ENCODE measurements at regions not wholly inside any gene's neighbourhood (a gene's known extent, or its start where the extent isn't known, plus 50 kb on each side); places are given as distances from the start of the nearest gene placed in this dataset.

DNA sequence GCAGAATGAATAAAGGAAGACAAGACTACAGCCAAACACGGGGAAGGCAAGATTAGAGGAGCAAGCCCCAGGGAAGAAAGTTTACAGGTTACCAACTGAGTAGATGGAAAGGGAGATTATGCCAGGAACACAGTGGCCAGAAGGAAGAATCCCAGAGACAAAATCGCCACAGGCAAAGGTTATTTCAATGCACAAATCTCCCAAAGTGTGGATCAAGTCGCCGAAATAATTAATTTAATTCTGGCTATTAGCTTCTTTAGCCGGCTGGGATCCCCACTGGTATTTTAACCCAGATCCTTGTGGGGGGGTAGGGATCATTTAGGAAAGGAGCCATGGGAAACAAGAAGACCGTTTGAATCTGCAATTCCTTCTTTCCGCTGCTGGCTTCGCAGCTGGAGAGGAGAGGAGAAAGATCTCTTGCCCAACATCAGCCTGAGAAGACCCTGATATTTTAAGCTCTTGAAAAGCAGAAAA, 171.0 kb downstream of the DHX15 start:
- Histone ChIP-seq H3K27me3 (ENCODE audit: control insufficient read depth, insufficient read depth, low read length) (no peaks in the 10 kb centered on the region), H3K4me3 (ENCODE audit: low read length) (no peak overlapping the region), H3K36me3 (ENCODE audit: control insufficient read depth, insufficient read depth, low read length) (no peaks in the 10 kb centered on the region), H3K9me3 (ENCODE audit: control insufficient read depth, low read length) (no peaks in the 10 kb centered on the region), H3K9ac (ENCODE audit: low read length) (no peak overlapping the region), H3K4me1 (ENCODE audit: control insufficient read depth, insufficient read depth, low read length) (no peaks in the 10 kb centered on the region)

DNA sequence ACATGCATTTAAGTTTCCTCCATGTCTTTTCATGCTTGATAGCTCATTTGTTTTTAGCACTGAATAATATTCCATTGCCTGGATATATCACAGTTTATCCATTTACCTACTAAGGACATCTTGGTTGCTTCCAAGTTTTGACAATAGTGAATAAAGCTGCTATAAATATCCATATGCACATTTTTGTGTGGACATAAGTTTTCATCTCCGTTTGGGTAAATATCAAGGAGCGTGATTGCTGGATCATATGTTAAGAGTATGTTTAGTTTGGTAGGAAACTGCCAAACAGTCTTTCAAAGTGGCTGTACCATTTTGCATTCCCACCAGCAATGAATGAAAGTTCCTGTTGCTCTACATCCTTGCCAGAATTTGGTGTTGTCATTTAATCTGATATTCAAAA, 172.5 kb downstream of the DHX15 start:
- H3K9me3 ChIP-seq (ENCODE audit: control insufficient read depth, low read length), result no peaks in the 10 kb centered on the region
- H3K9ac ChIP-seq (ENCODE audit: low read length), result no peak overlapping the region
- no peak overlapping the region for H3K4me3 ChIP-seq (ENCODE audit: low read length)
- no peaks in the 10 kb centered on the region for H3K27me3 ChIP-seq (ENCODE audit: control insufficient read depth, insufficient read depth, low read length)
- no peaks in the 10 kb centered on the region for H3K4me1 ChIP-seq (ENCODE audit: control insufficient read depth, insufficient read depth, low read length)
- H3K36me3 ChIP-seq (ENCODE audit: control insufficient read depth, insufficient read depth, low read length), result no peaks in the 10 kb centered on the region

DNA sequence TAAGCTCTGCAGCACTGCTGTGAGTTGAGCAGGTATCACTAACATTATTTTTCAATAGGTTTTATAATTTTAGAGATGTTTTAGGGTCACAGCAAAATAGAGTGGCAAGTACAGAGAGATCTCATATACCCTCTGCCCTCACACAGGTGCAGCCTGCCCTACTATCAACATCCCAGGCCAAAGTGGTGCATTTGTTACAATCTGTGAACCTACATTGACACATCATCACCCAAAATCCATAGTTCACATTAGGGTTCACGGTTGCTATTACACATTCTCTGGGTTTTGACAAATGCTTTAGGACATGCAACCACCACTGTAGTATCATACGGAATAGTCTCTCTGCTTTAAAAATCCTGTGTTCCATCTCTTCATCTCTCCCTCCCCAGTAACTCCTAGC, 173.1 kb downstream of the DHX15 start:
- Histone ChIP-seq H3K9me3 (ENCODE audit: control insufficient read depth, low read length) (no peaks in the 10 kb centered on the region), H3K27me3 (ENCODE audit: control insufficient read depth, insufficient read depth, low read length) (no peaks in the 10 kb centered on the region), H3K9ac (ENCODE audit: low read length) (no peak overlapping the region), H3K4me1 (ENCODE audit: control insufficient read depth, insufficient read depth, low read length) (no peaks in the 10 kb centered on the region), H3K36me3 (ENCODE audit: control insufficient read depth, insufficient read depth, low read length) (no peaks in the 10 kb centered on the region), H3K4me3 (ENCODE audit: low read length) (no peak overlapping the region)

DNA sequence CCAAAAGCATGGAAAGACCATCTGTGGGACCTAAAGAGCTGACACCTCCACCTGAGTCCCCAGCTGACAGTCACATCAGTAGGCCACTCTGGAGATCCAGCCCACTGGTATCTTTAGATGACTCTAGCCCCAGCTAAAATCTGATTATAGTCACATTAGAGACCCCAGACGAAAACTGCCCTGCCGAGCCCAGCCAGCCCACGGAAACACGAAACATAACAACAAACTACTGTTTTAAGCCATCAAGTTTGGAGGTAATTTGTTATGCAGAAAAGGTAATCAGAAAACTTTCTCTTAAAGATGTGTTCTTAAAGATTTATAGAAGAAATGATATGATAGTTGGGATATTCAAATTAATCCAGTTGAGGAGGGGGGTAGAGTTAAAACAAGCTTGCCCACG, 175.7 kb downstream of the DHX15 start:
- Histone ChIP-seq H3K36me3 (ENCODE audit: control insufficient read depth, insufficient read depth, low read length) (no peaks in the 10 kb centered on the region), H3K4me3 (ENCODE audit: low read length) (no peak overlapping the region), H3K9me3 (ENCODE audit: control insufficient read depth, low read length) (no peaks in the 10 kb centered on the region), H3K9ac (ENCODE audit: low read length) (no peak overlapping the region), H3K4me1 (ENCODE audit: control insufficient read depth, insufficient read depth, low read length) (no peaks in the 10 kb centered on the region), H3K27me3 (ENCODE audit: control insufficient read depth, insufficient read depth, low read length) (no peaks in the 10 kb centered on the region)

DNA sequence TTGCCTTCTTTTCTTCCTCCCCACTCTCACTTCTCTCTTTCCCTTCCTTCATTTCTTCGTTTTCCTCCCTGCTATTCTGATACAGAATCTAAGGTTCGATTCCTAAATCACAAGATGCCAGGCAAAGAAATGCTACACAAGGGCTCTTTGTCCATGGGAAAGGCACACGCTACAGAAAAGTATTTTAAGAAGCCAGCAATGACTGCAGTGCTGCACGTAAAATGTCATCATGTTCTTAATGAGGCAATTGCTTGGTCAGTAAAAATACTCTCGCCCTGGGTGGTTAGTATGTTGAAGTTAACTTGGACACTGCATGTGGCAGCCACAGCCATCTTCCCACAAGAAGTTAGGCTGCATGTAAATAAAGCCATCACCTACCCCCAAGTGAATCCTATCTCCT, 178.4 kb downstream of the DHX15 start:
- Histone ChIP-seq H3K4me1 (ENCODE audit: control insufficient read depth, insufficient read depth, low read length) (no peaks in the 10 kb centered on the region), H3K36me3 (ENCODE audit: control insufficient read depth, insufficient read depth, low read length) (no peaks in the 10 kb centered on the region), H3K9ac (ENCODE audit: low read length) (no peak overlapping the region), H3K9me3 (ENCODE audit: control insufficient read depth, low read length) (no peaks in the 10 kb centered on the region), H3K27me3 (ENCODE audit: control insufficient read depth, insufficient read depth, low read length) (no peaks in the 10 kb centered on the region), H3K4me3 (ENCODE audit: low read length) (no peak overlapping the region)

DNA sequence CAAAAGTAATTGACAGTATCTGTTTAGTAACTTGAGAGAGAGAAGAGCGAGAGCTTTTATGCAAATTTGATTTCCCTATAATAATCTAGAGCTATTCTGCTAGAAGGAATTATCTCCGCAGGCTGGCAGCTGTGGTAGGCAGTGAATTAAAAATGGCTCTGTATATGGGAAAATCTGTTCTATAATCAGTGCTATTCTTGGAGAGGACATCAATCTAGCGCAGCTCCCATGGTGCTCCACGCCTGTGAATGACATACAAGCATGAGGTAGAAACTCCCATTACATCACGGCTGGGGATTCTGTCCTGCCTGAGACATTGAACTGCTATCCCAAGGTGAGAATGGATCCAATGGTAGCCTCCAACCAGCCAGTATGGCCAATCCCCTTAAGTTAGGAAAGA, 179.0 kb downstream of the DHX15 start:
- Histone ChIP-seq H3K4me3 (ENCODE audit: low read length) (no peak overlapping the region), H3K4me1 (ENCODE audit: control insufficient read depth, insufficient read depth, low read length) (no peaks in the 10 kb centered on the region), H3K9me3 (ENCODE audit: control insufficient read depth, low read length) (no peaks in the 10 kb centered on the region), H3K27me3 (ENCODE audit: control insufficient read depth, insufficient read depth, low read length) (no peaks in the 10 kb centered on the region), H3K9ac (ENCODE audit: low read length) (no peak overlapping the region), H3K36me3 (ENCODE audit: control insufficient read depth, insufficient read depth, low read length) (no peaks in the 10 kb centered on the region)

DNA sequence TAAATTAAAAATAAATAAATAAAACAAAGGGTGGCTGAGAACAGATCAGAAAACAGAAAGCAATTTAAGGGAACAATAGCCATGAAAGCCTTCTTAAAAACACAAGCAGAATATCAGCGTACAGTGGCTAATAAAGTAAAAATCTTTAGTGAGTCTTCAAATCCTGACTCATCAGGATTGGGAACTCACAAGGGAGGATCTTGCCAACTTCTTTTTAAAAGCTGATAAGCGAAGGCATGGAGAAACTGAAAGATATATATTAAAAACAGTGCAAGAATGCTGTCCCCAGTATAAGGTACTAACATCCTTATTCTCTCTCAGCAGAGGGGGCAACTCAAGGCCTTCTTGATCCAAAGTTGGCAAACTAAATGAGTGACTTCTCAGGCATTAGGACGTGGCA, 180.1 kb downstream of the DHX15 start:
- Histone ChIP-seq H3K4me1 (ENCODE audit: control insufficient read depth, insufficient read depth, low read length) (no peaks in the 10 kb centered on the region), H3K9me3 (ENCODE audit: control insufficient read depth, low read length) (no peaks in the 10 kb centered on the region), H3K27me3 (ENCODE audit: control insufficient read depth, insufficient read depth, low read length) (no peaks in the 10 kb centered on the region), H3K4me3 (ENCODE audit: low read length) (no peak overlapping the region), H3K36me3 (ENCODE audit: control insufficient read depth, insufficient read depth, low read length) (no peaks in the 10 kb centered on the region), H3K9ac (ENCODE audit: low read length) (no peak overlapping the region)

DNA sequence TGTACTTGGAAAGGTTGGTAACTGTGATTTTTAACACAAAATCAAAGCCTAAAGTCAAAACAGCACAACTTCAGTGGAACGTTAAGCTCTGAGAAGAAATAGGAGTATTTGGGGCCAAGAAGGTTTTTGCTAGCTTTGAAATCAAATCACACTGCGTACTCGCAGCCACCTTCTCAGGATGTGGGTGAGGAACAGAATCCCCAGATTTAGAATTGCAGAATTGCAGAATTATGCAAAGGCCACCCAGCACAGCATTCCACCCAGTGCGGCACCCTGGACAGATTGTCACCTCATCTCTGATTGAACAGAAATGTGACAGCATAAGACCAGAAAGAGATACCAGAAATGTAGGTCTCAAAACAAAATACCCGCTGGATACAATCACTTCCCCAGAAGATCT, 181.1 kb downstream of the DHX15 start:
- Histone ChIP-seq H3K4me1 (ENCODE audit: control insufficient read depth, insufficient read depth, low read length) (no peaks in the 10 kb centered on the region), H3K4me3 (ENCODE audit: low read length) (no peak overlapping the region), H3K9me3 (ENCODE audit: control insufficient read depth, low read length) (no peaks in the 10 kb centered on the region), H3K36me3 (ENCODE audit: control insufficient read depth, insufficient read depth, low read length) (no peaks in the 10 kb centered on the region), H3K9ac (ENCODE audit: low read length) (no peak overlapping the region), H3K27me3 (ENCODE audit: control insufficient read depth, insufficient read depth, low read length) (no peaks in the 10 kb centered on the region)

DNA sequence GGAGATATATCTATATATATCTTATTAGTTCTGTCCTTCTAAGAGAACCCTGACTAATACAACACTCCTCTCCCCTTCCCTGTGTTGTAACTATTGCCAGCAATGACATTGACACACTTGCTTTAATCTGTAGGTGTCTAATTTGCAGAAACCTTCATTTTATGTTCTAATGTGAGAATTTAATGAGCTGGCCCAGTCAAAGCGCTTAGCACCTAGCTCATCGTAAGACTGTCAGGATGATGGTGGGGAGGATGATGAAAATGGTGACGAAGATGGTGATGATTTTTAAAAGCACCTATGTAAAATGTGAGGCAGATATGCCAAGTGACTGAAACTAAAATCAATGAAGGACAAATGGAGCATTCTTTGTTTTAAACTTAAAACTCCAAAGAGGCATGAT, 183.8 kb downstream of the DHX15 start:
- no peaks in the 10 kb centered on the region for H3K9me3 ChIP-seq (ENCODE audit: control insufficient read depth, low read length)
- H3K36me3 ChIP-seq (ENCODE audit: control insufficient read depth, insufficient read depth, low read length), result no peaks in the 10 kb centered on the region
- no peaks in the 10 kb centered on the region for H3K4me1 ChIP-seq (ENCODE audit: control insufficient read depth, insufficient read depth, low read length)

DNA sequence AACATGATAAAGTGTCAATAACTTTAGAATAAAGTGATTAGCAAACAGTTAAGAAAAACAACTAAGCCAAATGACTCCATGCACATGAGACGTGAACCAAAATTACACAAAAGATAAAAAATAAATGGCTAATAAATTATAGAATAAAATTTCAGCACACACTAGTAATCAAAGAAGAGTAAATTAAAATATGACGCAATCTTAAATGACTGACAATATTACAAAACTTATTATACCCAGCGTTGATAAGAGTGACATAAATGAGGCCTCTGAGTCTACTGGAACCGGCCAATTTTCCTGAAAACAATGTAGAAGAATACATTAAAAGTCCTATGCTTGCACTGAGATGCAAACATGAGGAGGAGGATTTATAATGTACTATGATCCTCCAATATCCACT, 187.4 kb downstream of the DHX15 start:
- H3K9me3 ChIP-seq (ENCODE audit: control insufficient read depth, low read length), result no peaks in the 10 kb centered on the region
- H3K4me3 ChIP-seq (ENCODE audit: low read length), result no peak overlapping the region
- H3K9ac ChIP-seq (ENCODE audit: low read length), result no peak overlapping the region
- H3K4me1 ChIP-seq (ENCODE audit: control insufficient read depth, insufficient read depth, low read length), result no peaks in the 10 kb centered on the region
- H3K36me3 ChIP-seq (ENCODE audit: control insufficient read depth, insufficient read depth, low read length), result no peaks in the 10 kb centered on the region
- H3K27me3 ChIP-seq (ENCODE audit: control insufficient read depth, insufficient read depth, low read length), result no peaks in the 10 kb centered on the region

More for the DNA sequence above, 183.8 kb downstream of the DHX15 start:
- Histone ChIP-seq H3K9ac (ENCODE audit: low read length) (no peak overlapping the region), H3K27me3 (ENCODE audit: control insufficient read depth, insufficient read depth, low read length) (no peaks in the 10 kb centered on the region), H3K4me3 (ENCODE audit: low read length) (no peak overlapping the region)

DNA sequence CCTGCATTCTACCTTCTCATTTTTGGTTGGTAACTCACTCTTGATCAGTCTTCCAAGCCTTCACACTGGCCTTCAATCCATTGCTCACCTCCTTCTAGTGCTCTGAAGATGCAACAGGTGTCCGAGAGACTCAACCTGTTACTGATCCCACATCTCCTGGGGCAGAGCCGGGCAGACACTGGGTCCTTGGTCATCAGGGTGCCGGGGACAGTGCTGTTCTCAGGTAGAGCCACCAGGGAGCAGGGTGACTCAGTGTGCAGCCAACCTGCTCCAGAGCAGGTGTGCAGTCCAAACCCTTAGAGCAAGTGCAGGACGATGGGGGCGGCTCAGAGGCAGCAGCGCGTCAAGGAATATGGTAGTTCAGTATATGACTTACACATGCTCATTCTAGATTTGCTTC, 188.4 kb downstream of the DHX15 start:
- no peaks in the 10 kb centered on the region for H3K9me3 ChIP-seq (ENCODE audit: control insufficient read depth, low read length)
- H3K4me1 ChIP-seq (ENCODE audit: control insufficient read depth, insufficient read depth, low read length), result no peaks in the 10 kb centered on the region

DNA sequence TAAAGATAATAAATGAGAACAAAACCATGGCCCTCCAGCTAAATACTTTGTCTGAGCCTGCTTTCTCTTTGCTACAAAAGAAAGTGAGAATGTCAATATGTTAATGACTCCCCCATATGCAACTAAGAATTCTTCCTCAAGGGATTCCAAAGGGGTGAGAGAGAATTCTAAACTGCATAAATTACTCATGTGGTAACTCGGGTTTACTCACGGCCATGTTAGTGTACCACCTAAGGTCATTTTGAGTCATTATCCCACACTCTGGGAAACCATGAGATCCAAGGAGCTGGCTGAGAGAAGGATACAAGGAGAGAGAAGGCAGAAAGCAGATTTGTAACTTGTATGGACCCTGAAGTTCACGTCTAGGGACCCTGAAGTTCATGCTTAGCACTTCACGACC, 190.3 kb downstream of the DHX15 start:
- Histone ChIP-seq H3K4me3 (ENCODE audit: low read length) (no peak overlapping the region), H3K36me3 (ENCODE audit: control insufficient read depth, insufficient read depth, low read length) (no peaks in the 10 kb centered on the region), H3K9me3 (ENCODE audit: control insufficient read depth, low read length) (no peaks in the 10 kb centered on the region), H3K4me1 (ENCODE audit: control insufficient read depth, insufficient read depth, low read length) (no peaks in the 10 kb centered on the region), H3K9ac (ENCODE audit: low read length) (no peak overlapping the region), H3K27me3 (ENCODE audit: control insufficient read depth, insufficient read depth, low read length) (no peaks in the 10 kb centered on the region)

More for the DNA sequence above, 188.4 kb downstream of the DHX15 start:
- H3K36me3 ChIP-seq (ENCODE audit: control insufficient read depth, insufficient read depth, low read length), result no peaks in the 10 kb centered on the region
- no peak overlapping the region for H3K4me3 ChIP-seq (ENCODE audit: low read length)
- no peaks in the 10 kb centered on the region for H3K27me3 ChIP-seq (ENCODE audit: control insufficient read depth, insufficient read depth, low read length)
- H3K9ac ChIP-seq (ENCODE audit: low read length), result no peak overlapping the region

DNA sequence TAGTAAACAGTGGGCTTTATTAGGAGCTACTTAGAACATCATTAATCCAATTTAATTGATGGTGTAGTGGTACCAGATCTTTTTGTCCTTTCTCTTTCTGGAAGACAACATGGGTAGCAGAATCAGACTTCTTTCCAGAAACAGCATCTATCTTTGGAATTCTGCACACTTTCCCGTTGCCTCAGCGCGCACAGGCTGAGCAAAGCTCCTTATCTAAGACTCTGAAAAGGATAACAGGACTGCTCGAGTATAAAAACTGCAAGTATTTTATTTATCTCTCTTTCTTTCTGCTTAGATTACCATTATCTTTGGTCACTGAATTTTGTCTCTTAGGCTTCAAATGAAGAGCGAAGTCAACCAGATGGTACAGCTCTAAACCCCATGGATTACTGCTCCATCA, 191.7 kb downstream of the DHX15 start:
- Histone ChIP-seq H3K4me1 (ENCODE audit: control insufficient read depth, insufficient read depth, low read length) (no peaks in the 10 kb centered on the region), H3K9ac (ENCODE audit: low read length) (no peak overlapping the region), H3K4me3 (ENCODE audit: low read length) (no peak overlapping the region), H3K36me3 (ENCODE audit: control insufficient read depth, insufficient read depth, low read length) (no peaks in the 10 kb centered on the region), H3K27me3 (ENCODE audit: control insufficient read depth, insufficient read depth, low read length) (no peaks in the 10 kb centered on the region), H3K9me3 (ENCODE audit: control insufficient read depth, low read length) (no peaks in the 10 kb centered on the region)

All from mucosa of stomach (tissue), 1 donor.